H1 (cell line): ENCODE measurements at regions not wholly inside any gene's neighbourhood (a gene's known extent, or its start where the extent isn't known, plus 50 kb on each side); places are given as distances from the start of the nearest gene placed in this dataset.

Experiments used
- BCL11A ChIP-seq, 2 experiments: IDR thresholded peaks; one replicate each; pipeline ENCODE4 v1.6.1; 2011; ENCODE audit warnings: low read depth in 2 of 2, low read length in 2 of 2, mild to moderate bottlenecking in 2 of 2
- SIRT6 ChIP-seq: IDR thresholded peaks from one replicate; pipeline ENCODE4 v1.7.1; 2012; ENCODE audit warnings: low read length, inconsistent platforms
- TAF7 ChIP-seq: optimal IDR thresholded peaks from 2 replicates; pipeline ENCODE3; 2011; ENCODE audit warnings: low read depth, mild to moderate bottlenecking, inconsistent platforms, low read length, moderate library complexity, borderline replicate concordance
- TF ChIP-seq, protein P1 (sequence below): IDR thresholded peaks from 2 replicates; pipeline ENCODE4 v1.6.1; 2011; ENCODE audit warnings: low read depth, mild to moderate bottlenecking, low read length; ENCODE audit not compliant: insufficient read depth
- TF ChIP-seq, protein P2 (sequence below): fragments of 300-600 bp; sonication (generic); IDR thresholded peaks from 2 replicates; pipeline ENCODE4 v1.7.1; 2012; ENCODE audit warnings: low read length, moderate library complexity, mild to moderate bottlenecking, inconsistent platforms; ENCODE audit not compliant: insufficient replicate concordance

DNA sequence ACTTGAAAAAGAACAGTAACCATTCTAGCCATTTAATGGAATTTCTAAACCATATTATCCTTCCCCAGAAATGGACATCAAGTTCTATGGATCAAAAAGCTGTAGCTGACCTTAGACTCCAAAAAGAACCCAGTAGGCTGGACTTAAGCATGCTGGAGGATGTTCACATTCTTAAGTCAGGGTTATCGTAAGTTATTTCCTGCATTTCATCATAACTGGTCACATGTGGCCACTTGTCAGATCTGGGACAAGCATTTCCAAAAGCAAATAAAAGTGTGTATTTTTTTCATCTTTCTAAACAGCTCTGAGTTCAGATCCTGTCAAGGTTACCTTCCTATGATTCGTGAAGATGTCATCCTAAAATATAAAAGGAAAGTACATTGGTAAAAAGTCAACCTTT lies 274.5 kb upstream of the PTGER4 start (continued):
- TF ChIP-seq BCL11A (IDR thresholded peaks at IDR 0.05; ENCODE audit: low read depth in 2 of 2, low read length in 2 of 2) (no peak), TAF7 (no peak), SIRT6 (no peak)
- TF ChIP-seq, protein P1, sequence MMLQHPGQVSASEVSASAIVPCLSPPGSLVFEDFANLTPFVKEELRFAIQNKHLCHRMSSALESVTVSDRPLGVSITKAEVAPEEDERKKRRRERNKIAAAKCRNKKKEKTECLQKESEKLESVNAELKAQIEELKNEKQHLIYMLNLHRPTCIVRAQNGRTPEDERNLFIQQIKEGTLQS = no peak
- TF ChIP-seq, protein P2, sequence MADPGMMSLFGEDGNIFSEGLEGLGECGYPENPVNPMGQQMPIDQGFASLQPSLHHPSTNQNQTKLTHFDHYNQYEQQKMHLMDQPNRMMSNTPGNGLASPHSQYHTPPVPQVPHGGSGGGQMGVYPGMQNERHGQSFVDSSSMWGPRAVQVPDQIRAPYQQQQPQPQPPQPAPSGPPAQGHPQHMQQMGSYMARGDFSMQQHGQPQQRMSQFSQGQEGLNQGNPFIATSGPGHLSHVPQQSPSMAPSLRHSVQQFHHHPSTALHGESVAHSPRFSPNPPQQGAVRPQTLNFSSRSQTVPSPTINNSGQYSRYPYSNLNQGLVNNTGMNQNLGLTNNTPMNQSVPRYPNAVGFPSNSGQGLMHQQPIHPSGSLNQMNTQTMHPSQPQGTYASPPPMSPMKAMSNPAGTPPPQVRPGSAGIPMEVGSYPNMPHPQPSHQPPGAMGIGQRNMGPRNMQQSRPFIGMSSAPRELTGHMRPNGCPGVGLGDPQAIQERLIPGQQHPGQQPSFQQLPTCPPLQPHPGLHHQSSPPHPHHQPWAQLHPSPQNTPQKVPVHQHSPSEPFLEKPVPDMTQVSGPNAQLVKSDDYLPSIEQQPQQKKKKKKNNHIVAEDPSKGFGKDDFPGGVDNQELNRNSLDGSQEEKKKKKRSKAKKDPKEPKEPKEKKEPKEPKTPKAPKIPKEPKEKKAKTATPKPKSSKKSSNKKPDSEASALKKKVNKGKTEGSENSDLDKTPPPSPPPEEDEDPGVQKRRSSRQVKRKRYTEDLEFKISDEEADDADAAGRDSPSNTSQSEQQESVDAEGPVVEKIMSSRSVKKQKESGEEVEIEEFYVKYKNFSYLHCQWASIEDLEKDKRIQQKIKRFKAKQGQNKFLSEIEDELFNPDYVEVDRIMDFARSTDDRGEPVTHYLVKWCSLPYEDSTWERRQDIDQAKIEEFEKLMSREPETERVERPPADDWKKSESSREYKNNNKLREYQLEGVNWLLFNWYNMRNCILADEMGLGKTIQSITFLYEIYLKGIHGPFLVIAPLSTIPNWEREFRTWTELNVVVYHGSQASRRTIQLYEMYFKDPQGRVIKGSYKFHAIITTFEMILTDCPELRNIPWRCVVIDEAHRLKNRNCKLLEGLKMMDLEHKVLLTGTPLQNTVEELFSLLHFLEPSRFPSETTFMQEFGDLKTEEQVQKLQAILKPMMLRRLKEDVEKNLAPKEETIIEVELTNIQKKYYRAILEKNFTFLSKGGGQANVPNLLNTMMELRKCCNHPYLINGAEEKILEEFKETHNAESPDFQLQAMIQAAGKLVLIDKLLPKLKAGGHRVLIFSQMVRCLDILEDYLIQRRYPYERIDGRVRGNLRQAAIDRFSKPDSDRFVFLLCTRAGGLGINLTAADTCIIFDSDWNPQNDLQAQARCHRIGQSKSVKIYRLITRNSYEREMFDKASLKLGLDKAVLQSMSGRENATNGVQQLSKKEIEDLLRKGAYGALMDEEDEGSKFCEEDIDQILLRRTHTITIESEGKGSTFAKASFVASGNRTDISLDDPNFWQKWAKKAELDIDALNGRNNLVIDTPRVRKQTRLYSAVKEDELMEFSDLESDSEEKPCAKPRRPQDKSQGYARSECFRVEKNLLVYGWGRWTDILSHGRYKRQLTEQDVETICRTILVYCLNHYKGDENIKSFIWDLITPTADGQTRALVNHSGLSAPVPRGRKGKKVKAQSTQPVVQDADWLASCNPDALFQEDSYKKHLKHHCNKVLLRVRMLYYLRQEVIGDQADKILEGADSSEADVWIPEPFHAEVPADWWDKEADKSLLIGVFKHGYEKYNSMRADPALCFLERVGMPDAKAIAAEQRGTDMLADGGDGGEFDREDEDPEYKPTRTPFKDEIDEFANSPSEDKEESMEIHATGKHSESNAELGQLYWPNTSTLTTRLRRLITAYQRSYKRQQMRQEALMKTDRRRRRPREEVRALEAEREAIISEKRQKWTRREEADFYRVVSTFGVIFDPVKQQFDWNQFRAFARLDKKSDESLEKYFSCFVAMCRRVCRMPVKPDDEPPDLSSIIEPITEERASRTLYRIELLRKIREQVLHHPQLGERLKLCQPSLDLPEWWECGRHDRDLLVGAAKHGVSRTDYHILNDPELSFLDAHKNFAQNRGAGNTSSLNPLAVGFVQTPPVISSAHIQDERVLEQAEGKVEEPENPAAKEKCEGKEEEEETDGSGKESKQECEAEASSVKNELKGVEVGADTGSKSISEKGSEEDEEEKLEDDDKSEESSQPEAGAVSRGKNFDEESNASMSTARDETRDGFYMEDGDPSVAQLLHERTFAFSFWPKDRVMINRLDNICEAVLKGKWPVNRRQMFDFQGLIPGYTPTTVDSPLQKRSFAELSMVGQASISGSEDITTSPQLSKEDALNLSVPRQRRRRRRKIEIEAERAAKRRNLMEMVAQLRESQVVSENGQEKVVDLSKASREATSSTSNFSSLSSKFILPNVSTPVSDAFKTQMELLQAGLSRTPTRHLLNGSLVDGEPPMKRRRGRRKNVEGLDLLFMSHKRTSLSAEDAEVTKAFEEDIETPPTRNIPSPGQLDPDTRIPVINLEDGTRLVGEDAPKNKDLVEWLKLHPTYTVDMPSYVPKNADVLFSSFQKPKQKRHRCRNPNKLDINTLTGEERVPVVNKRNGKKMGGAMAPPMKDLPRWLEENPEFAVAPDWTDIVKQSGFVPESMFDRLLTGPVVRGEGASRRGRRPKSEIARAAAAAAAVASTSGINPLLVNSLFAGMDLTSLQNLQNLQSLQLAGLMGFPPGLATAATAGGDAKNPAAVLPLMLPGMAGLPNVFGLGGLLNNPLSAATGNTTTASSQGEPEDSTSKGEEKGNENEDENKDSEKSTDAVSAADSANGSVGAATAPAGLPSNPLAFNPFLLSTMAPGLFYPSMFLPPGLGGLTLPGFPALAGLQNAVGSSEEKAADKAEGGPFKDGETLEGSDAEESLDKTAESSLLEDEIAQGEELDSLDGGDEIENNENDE = no peak
